ENCODE measurements at regions not wholly inside any gene's neighbourhood (a gene's known extent, or its start where the extent isn't known, plus 50 kb on each side); places are given as distances from the start of the nearest gene placed in this dataset.

GRCh38 chr7:149692056-149692455 is 81.3 kb downstream of the ZNF467 start:
- Histone ChIP-seq H3K9ac (no peak overlapping the region), H2AFZ (ENCODE audit: low read depth) (no peak overlapping the region), H4K20me1 (ENCODE audit: insufficient read depth) (no peaks in the 10 kb centered on the region), H3F3A (replicated peaks; ENCODE audit: insufficient read depth) (no peaks in the 10 kb centered on the region), H3K4me2 (no peak overlapping the region), H3K27ac (ENCODE audit: low read depth in 2 of 2, low read length in 1 of 2) (no peak overlapping the region), H3K36me3 (replicated peaks in 1 of 2; ENCODE audit: control insufficient read depth in 1 of 2, insufficient read depth in 2 of 2, low read length in 1 of 2) (no peaks in the 10 kb centered on the region), H3K9me2 (0 out of 2 replicates have a peak, but pooled peaks cover 2% of the 10 kb centered on the region), H3K27me3 (ENCODE audit: insufficient read depth) (peaks cover 21% of the 10 kb centered on the region), H3K4me1 (ENCODE audit: control insufficient read depth in 1 of 2, insufficient read depth in 2 of 2, low read depth in 1 of 2, low read length in 1 of 2) (no peaks in the 10 kb centered on the region; a peak in 1 of 4 replicates), H3K79me2 (ENCODE audit: insufficient read depth) (no peaks in the 10 kb centered on the region), H3K9me3 (no peaks in the 10 kb centered on the region), H3K4me3 (ENCODE audit: low read depth in 2 of 2, low read length in 1 of 2) (no peak overlapping the region)
- TF ChIP-seq TEAD4 (IDR thresholded peaks at IDR 0.05; ENCODE audit: borderline replicate concordance, insufficient read depth) = no peak
- no peak for TF ChIP-seq MXI1 (IDR thresholded peaks at IDR 0.05; ENCODE audit: low read depth, low read length)
- TF ChIP-seq MAX (IDR thresholded peaks at IDR 0.05; ENCODE audit: low read depth) = no peak
- no peak for TF ChIP-seq RCOR1 (IDR thresholded peaks at IDR 0.05; ENCODE audit: low read length)
- TF ChIP-seq CTCF (IDR thresholded peaks at IDR 0.05) = no peak
- no peak for TF ChIP-seq FOXM1 (IDR thresholded peaks at IDR 0.05; ENCODE audit: low read depth)
- no peak for TF ChIP-seq JUND (IDR thresholded peaks at IDR 0.05)
- TF ChIP-seq CHD2 (IDR thresholded peaks at IDR 0.05; ENCODE audit: low read length, partially characterized antibody) = no peak
- DNase-seq = no peak
- WGBS (ENCODE audit: low lambda C conversion rate) = 86% methylated on average over 9 of the region's 9 CpGs
- ChIA-PET POLR2A (no interaction called here), CTCF (no interaction called here)

- no peaks in the 10 kb centered on the region for H3K9me3 ChIP-seq
- peak; percentile 54 for DNase-seq
- no peak overlapping the region for H3K27ac ChIP-seq (ENCODE audit: low read depth in 2 of 2, low read length in 1 of 2)
- ChIA-PET CTCF (interaction anchor here (0.9 kb wide), 2 partner anchors 13 to 51 kb away, joined by 3 to 4 read pairs; no protein-coding TSS in a partner anchor), POLR2A (no interaction called here)
- H3K9me2 ChIP-seq = 0 out of 2 replicates have a peak, but pooled peaks cover 2% of the 10 kb centered on the region
- H3K27me3 ChIP-seq (ENCODE audit: insufficient read depth) = peaks cover 21% of the 10 kb centered on the region; the same call in 1 of the 2 replicates
- H2AFZ ChIP-seq (ENCODE audit: low read depth) = 0 out of 2 replicates have a peak overlapping the region, but pooled peaks have one; percentile 51
- no peak overlapping the region for H3K9ac ChIP-seq
- H3K36me3 ChIP-seq (replicated peaks in 1 of 2; ENCODE audit: control insufficient read depth in 1 of 2, insufficient read depth in 2 of 2, low read length in 1 of 2) = no peaks in the 10 kb centered on the region
- no peaks in the 10 kb centered on the region for H3K79me2 ChIP-seq (ENCODE audit: insufficient read depth)
- H3K4me1 ChIP-seq (ENCODE audit: control insufficient read depth in 1 of 2, insufficient read depth in 2 of 2, low read depth in 1 of 2, low read length in 1 of 2) = no peaks in the 10 kb centered on the region; a peak in 1 of 4 replicates
- no peak overlapping the region; a peak in 1 of 4 replicates for H3K4me3 ChIP-seq (ENCODE audit: low read depth in 2 of 2, low read length in 1 of 2)
- no peaks in the 10 kb centered on the region for H4K20me1 ChIP-seq (ENCODE audit: insufficient read depth)
- 24% methylated on average over 22 of the region's 22 CpGs for WGBS (ENCODE audit: low lambda C conversion rate)
- H3K4me2 ChIP-seq = peak overlapping the region; percentile 41; the same call in 1 of the 2 replicates
- H3F3A ChIP-seq (replicated peaks; ENCODE audit: insufficient read depth) = no peaks in the 10 kb centered on the region
- peak; percentile 61; the same call in 1 of the 2 replicates for TF ChIP-seq TEAD4 (IDR thresholded peaks at IDR 0.05; ENCODE audit: borderline replicate concordance, insufficient read depth)
- TF ChIP-seq TCF12 (IDR thresholded peaks at IDR 0.05) = no peak
- no peak for TF ChIP-seq FOXJ3 (CRISPR knock-in tag; IDR thresholded peaks at IDR 0.05)
- TF ChIP-seq IRF3 (IDR thresholded peaks at IDR 0.05; ENCODE audit: low read depth, low read length) = no peak
- TF ChIP-seq FOSL2 (IDR thresholded peaks at IDR 0.05; ENCODE audit: borderline replicate concordance, low read depth) = peak; percentile 24; the same call in 1 of the 2 replicates
- TF ChIP-seq PBX3 (IDR thresholded peaks at IDR 0.05) = no peak
- no peak for TF ChIP-seq CHD2 (IDR thresholded peaks at IDR 0.05; ENCODE audit: low read length, partially characterized antibody)
- TF ChIP-seq RAD21 (IDR thresholded peaks at IDR 0.05; ENCODE audit: low read length) = no peak
- TF ChIP-seq ELF1 (IDR thresholded peaks at IDR 0.05) = no peak
- no peak for TF ChIP-seq USF2 (IDR thresholded peaks at IDR 0.05; ENCODE audit: borderline replicate concordance, low read depth, low read length)
- no peak for TF ChIP-seq MEF2A (IDR thresholded peaks at IDR 0.05; ENCODE audit: borderline replicate concordance, low read depth)
- no peak for TF ChIP-seq JUND (IDR thresholded peaks at IDR 0.05)
- TF ChIP-seq CTCF (IDR thresholded peaks at IDR 0.05) = no peak
- TF ChIP-seq RXRA (IDR thresholded peaks at IDR 0.05; ENCODE audit: borderline replicate concordance, low read depth) = 0 out of 2 replicates have a peak, but pooled peaks have one; percentile 17
- no peak for TF ChIP-seq MAX (IDR thresholded peaks at IDR 0.05; ENCODE audit: low read depth)
These were observed 82.5 kb downstream of the ZNF467 start for GRCh38 chr7:149690688-149691446.
